ENCODE measurements at regions not wholly inside any gene's neighbourhood (a gene's known extent, or its start where the extent isn't known, plus 50 kb on each side); places are given as distances from the start of the nearest gene placed in this dataset.
"Not testable (repeated sequence)": the region's sequence is repeated elsewhere in the genome, so short reads cannot be mapped to it uniquely, and the experiment has no call there.

DNA sequence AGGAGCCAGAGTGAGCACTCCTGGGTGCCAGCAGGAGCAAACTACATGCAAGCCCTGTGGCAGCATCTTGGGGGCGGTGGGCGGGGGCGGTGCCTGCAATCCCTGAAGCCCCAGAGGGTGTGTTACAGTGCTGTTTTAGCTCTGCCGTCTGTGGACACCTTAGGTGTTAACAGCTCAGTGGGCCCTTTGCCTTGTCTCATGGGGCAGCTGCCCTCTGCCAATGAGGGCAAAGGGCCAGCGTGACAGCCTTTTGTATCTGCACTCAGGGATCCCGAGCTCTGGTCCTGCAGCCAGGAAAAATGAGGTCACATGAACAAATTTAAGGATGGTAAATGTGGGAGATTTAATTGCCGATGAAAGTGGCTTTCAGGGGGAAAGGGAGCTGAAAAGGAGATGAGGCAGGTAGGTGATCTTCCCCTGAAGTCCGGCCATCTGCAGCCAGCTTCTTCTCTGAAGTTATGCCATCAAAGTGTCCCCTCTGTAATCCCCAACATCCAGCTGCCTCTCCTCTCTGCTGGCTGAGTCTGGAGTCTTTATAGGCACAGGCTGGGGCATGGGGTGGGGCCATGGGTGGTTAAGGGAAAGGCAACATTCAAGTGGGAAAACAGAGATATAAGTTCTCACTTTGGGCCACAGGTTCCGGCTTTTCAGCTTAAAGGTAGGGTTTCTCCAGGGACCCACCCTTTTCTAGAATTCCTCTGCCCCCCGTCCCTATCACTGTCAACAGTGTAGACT is 267.1 kb upstream of the NBPF12 start:
- not testable (repeated sequence) for H3K4me3 Mint-ChIP-seq (ENCODE audit: unreplicated experiment); H3K27me3 Mint-ChIP-seq (ENCODE audit: unreplicated experiment); H3K4me1 Mint-ChIP-seq (ENCODE audit: low read depth, unreplicated experiment); H3K27ac Mint-ChIP-seq (ENCODE audit: unreplicated experiment); H3K36me3 Mint-ChIP-seq (ENCODE audit: unreplicated experiment); H3K9me3 Mint-ChIP-seq (ENCODE audit: unreplicated experiment); DNase-seq

DNA sequence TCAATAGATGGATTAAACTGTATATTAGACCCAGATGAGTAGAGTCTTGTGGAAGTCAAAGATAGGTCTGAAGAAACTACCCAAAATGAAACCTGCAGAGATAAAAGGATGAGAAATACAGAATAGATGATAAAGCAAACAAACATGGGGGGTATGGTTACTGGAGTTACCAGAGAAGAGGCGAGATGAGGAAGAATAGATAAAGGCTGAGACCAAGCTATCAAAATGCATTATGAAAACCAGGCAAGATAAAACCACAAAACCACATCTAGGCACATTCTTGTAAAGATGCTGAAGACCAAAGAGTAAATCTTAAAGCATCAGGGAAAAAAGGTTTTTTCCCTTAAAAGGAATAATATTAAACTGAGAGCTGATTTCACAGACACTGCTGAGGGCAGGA is 271.8 kb upstream of the NBPF12 start:
- not testable (repeated sequence) for H3K36me3 Mint-ChIP-seq (ENCODE audit: unreplicated experiment); H3K27ac Mint-ChIP-seq (ENCODE audit: unreplicated experiment); H3K27me3 Mint-ChIP-seq (ENCODE audit: unreplicated experiment); H3K4me1 Mint-ChIP-seq (ENCODE audit: low read depth, unreplicated experiment); H3K9me3 Mint-ChIP-seq (ENCODE audit: unreplicated experiment); DNase-seq; H3K4me3 Mint-ChIP-seq (ENCODE audit: unreplicated experiment)

DNA sequence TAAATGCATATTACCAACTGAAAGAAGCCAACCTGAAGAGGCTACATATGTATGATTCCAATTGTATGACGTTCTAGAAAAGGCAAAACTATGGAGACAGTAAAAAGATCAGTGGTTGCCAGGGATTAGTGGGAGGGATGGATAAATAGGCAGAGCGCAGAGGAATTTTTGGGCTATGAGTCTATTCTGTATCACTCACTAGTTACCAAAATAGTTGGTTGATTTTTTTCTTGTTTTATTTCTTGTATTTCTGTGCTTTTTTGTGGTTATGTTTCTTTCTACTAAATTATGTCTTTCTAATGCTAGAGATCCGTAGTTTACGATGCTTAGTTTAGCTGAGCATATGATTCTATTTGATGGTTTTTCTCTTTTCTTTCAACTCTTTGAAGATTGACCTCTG is 277.9 kb upstream of the NBPF12 start:
- not testable (repeated sequence) for H3K4me3 Mint-ChIP-seq (ENCODE audit: unreplicated experiment); H3K27me3 Mint-ChIP-seq (ENCODE audit: unreplicated experiment); H3K27ac Mint-ChIP-seq (ENCODE audit: unreplicated experiment); H3K4me1 Mint-ChIP-seq (ENCODE audit: low read depth, unreplicated experiment); H3K9me3 Mint-ChIP-seq (ENCODE audit: unreplicated experiment); DNase-seq; H3K36me3 Mint-ChIP-seq (ENCODE audit: unreplicated experiment)

DNA sequence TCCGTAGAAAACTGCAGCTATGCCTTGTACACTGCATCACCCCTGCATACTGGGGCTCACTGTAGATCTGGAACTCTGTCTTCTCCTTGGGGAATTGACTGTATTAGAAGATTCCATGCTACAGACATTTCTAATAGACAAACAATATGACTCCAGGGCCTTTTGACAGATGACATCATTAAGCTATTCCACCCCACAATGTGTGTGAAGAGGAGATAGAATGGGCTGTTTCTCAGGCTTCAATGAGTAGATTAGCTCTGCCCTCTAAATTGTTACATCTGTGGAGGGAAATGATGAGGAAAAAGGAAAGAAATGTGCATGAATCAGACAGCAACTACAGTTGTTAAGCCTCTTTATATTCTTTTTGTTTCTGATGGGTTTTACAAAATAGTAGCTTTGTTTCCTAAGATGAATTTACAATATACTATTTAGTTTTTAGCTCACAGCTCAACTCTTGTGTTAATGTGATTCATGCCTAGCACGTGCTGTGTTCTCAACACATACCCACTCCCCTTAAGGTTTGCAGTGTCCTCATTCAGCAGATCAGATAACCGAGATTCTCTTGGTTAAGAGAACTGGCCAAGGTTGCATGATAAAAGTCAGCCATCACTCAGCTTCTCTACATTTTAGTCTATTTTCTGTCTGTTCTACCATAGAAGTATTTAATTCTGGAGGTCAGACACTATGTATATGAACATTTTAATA is 281.6 kb upstream of the NBPF12 start:
- H3K27me3 Mint-ChIP-seq (ENCODE audit: unreplicated experiment); DNase-seq; H3K36me3 Mint-ChIP-seq (ENCODE audit: unreplicated experiment); H3K27ac Mint-ChIP-seq (ENCODE audit: unreplicated experiment); H3K4me1 Mint-ChIP-seq (ENCODE audit: low read depth, unreplicated experiment); H3K9me3 Mint-ChIP-seq (ENCODE audit: unreplicated experiment); H3K4me3 Mint-ChIP-seq (ENCODE audit: unreplicated experiment): not testable (repeated sequence)

DNA sequence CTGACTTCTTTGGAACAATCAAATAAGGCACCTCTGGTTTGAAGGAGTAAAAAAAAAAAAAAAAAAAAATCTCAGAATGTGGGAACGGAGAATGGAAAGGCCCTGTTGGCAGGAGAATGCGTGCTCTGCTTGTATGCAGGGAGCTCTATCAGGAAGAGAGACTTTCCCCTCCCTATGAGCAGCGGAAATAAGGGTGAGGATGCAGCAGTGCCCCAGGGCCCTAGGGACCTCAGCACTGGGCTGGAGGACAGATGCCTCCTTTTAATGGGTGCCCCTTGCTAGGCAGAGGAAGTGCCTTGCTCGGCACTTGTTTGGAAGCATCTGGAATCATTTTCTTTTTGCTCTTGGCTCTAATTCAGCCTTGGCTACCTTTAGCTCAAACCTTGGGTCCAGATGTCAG is 283.4 kb upstream of the NBPF12 start:
- not testable (repeated sequence) for H3K9me3 Mint-ChIP-seq (ENCODE audit: unreplicated experiment); H3K4me3 Mint-ChIP-seq (ENCODE audit: unreplicated experiment); H3K27me3 Mint-ChIP-seq (ENCODE audit: unreplicated experiment); H3K4me1 Mint-ChIP-seq (ENCODE audit: low read depth, unreplicated experiment); H3K36me3 Mint-ChIP-seq (ENCODE audit: unreplicated experiment)
- H3K27ac Mint-ChIP-seq (ENCODE audit: unreplicated experiment): peak overlapping the region; percentile 55
- peak; percentile 16 for DNase-seq

DNA sequence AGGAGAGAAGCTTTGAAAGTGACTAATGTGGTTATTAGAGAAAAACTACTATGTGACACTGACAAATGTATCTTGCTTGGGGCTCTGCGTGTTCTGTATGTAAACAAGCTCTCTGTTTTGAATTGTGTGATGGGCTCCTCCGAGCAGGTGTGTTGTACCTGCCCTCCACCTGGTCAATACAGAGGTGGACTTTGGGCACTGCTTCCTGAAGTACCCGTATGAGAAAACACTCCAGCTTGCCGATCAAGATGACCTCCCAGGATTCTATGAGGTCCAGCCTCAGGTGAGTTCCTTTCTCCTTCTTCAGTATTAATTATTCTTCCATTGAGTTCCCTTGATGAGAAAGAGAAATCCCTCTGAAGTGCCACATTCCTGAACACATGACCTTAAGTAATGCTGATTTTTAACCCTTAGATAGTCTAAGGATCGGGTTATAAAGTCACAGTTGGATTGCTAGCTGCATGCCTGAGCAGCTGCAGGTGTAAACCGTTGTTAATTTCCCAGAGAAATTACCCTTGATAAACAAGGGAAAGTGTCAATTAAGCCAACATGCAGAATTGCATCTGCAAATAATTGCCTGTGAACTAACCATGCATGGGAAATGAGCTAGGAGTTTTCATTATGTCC is 292.0 kb upstream of the NBPF12 start:
- not testable (repeated sequence) for H3K9me3 Mint-ChIP-seq (ENCODE audit: unreplicated experiment); DNase-seq; H3K27me3 Mint-ChIP-seq (ENCODE audit: unreplicated experiment); H3K4me3 Mint-ChIP-seq (ENCODE audit: unreplicated experiment); H3K36me3 Mint-ChIP-seq (ENCODE audit: unreplicated experiment); H3K27ac Mint-ChIP-seq (ENCODE audit: unreplicated experiment); H3K4me1 Mint-ChIP-seq (ENCODE audit: low read depth, unreplicated experiment)

DNA sequence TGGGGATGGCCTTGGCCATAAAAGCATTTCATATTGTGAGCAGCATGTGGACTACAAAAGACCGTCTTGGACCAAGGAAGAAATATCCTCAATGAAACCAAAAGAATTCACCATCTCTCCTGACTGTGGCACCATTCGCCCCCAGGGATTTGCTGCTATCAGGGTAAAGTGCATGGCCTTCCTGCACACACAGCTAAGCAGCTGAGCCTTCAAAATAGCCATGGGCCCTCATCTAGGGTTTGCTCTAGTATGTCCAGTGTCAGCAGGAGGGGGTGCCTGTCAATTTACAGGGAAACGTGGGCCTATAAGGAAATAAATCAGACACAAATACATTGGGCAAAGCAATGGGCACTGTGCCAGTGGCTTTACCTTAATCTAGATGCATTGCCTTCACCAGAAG is 296.6 kb upstream of the NBPF12 start:
- not testable (repeated sequence) for DNase-seq; H3K36me3 Mint-ChIP-seq (ENCODE audit: unreplicated experiment); H3K27ac Mint-ChIP-seq (ENCODE audit: unreplicated experiment); H3K4me3 Mint-ChIP-seq (ENCODE audit: unreplicated experiment); H3K27me3 Mint-ChIP-seq (ENCODE audit: unreplicated experiment); H3K4me1 Mint-ChIP-seq (ENCODE audit: low read depth, unreplicated experiment); H3K9me3 Mint-ChIP-seq (ENCODE audit: unreplicated experiment)

DNA sequence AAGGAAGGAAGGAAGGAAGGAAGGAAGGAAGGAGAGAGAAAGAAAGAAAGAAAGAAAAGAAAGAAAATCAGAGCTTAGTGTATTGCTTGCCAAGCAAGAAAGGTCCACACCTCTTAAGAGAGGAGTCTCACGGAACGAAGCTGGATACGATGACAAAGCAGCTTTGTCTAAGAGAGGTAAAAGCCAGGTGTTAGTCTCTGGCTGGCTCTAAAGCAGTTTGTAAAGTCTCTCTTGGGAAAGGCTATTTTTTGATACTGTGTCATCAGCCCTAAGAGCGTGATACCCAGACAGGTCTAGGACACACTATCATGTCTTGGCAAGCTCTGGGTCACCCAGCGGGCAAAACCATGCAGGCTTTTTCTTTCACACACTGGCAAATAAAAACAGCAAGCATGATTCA is 297.5 kb upstream of the NBPF12 start:
- H3K36me3 Mint-ChIP-seq (ENCODE audit: unreplicated experiment); H3K4me1 Mint-ChIP-seq (ENCODE audit: low read depth, unreplicated experiment); H3K27ac Mint-ChIP-seq (ENCODE audit: unreplicated experiment); H3K9me3 Mint-ChIP-seq (ENCODE audit: unreplicated experiment); H3K27me3 Mint-ChIP-seq (ENCODE audit: unreplicated experiment); DNase-seq; H3K4me3 Mint-ChIP-seq (ENCODE audit: unreplicated experiment): not testable (repeated sequence)

DNA sequence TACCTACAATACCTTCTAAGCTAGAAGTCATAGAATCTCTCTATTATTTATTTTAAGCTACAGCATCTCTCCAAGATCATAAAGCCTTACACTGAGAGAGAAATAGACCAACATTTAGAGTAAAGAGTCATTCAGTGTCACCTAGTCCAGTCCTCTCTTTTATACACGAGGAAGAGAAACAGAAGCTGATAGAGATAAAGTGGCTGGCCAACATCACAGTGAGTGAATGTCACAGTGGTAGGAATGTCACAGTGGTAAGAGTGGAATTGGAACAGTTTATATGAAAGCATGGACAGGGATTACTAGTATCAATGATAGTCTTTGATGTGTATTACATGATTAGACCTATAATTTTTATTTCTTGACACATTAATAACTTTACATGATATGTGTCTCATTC is 307.8 kb upstream of the NBPF12 start:
- not testable (repeated sequence) for H3K27ac Mint-ChIP-seq (ENCODE audit: unreplicated experiment); H3K27me3 Mint-ChIP-seq (ENCODE audit: unreplicated experiment); H3K36me3 Mint-ChIP-seq (ENCODE audit: unreplicated experiment); H3K9me3 Mint-ChIP-seq (ENCODE audit: unreplicated experiment); H3K4me3 Mint-ChIP-seq (ENCODE audit: unreplicated experiment); DNase-seq; H3K4me1 Mint-ChIP-seq (ENCODE audit: low read depth, unreplicated experiment)

DNA sequence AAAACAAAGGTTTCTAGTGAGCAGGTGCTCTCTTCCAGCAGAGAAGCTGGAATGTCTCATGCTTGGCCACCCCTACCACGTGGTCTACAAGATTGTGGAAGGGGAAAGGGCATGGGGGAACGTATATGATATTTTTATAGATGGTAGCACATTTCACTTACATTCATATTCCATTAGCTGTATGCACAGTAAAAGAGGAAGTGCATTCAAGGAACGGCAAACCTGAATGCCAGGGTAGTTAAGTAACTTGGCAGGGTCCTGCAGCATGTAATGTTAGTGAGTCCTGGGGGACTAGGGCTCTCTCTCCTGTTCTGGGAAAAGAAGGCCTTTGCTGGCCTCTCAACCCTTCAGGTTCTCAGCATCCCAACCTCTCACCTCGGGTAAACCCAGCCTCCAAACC is 319.5 kb upstream of the NBPF12 start:
- H3K27me3 Mint-ChIP-seq (ENCODE audit: unreplicated experiment); H3K4me3 Mint-ChIP-seq (ENCODE audit: unreplicated experiment); H3K27ac Mint-ChIP-seq (ENCODE audit: unreplicated experiment); H3K36me3 Mint-ChIP-seq (ENCODE audit: unreplicated experiment); DNase-seq; H3K9me3 Mint-ChIP-seq (ENCODE audit: unreplicated experiment); H3K4me1 Mint-ChIP-seq (ENCODE audit: low read depth, unreplicated experiment): not testable (repeated sequence)

DNA sequence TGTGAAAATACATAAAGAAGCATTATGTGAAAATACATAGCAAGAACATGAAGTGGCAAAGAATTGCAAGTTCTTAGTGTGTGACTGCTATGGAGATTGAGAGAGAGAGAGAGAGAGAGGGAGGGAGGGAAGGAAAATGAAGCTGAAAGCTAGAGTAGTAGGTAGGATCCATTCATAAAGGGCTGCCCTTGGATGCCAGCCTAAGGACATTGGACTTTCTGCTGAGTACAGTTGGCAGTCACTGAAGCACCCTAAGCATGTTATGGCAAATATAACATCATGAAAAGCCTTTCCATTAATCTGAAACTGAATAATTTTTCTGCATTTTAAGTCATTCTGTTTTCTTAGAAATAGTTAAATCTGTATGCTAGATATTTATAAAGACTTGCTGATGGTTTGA is 333.4 kb upstream of the NBPF12 start:
- H3K27ac Mint-ChIP-seq (ENCODE audit: unreplicated experiment); H3K4me1 Mint-ChIP-seq (ENCODE audit: low read depth, unreplicated experiment); DNase-seq; H3K9me3 Mint-ChIP-seq (ENCODE audit: unreplicated experiment); H3K36me3 Mint-ChIP-seq (ENCODE audit: unreplicated experiment); H3K4me3 Mint-ChIP-seq (ENCODE audit: unreplicated experiment); H3K27me3 Mint-ChIP-seq (ENCODE audit: unreplicated experiment): not testable (repeated sequence)

DNA sequence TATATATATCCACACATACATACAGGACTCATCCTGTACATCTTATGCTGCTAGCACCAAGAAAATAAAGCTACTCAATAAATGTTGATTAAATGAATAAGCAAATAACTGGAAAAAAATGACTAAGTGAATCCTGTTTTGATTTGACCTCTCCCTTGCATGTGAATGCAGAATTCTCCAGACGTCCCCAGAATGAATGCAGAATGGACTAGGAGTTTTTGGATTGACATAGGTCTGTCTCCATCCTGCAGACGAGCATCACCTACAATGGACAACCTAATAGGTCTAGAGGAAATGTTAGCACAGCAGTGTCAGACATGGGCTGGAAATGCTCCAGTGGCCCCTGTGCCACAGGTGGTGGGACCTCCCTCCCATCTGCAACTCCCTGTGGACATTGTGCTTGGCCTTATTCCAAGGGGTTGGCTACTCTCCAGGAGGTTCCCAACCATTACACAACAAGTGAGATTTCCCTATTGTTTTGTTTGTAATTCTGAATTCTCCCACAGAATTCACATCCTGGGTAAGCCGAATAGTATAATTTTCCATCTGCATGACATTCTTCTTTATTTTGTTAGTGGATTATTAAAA is 337.3 kb upstream of the NBPF12 start:
- H3K36me3 Mint-ChIP-seq (ENCODE audit: unreplicated experiment); H3K4me3 Mint-ChIP-seq (ENCODE audit: unreplicated experiment); H3K27me3 Mint-ChIP-seq (ENCODE audit: unreplicated experiment); H3K27ac Mint-ChIP-seq (ENCODE audit: unreplicated experiment); H3K9me3 Mint-ChIP-seq (ENCODE audit: unreplicated experiment); H3K4me1 Mint-ChIP-seq (ENCODE audit: low read depth, unreplicated experiment); DNase-seq: not testable (repeated sequence)

Measured in glutamatergic neuron (in vitro differentiated cells).